Thyroid gland (tissue), 4 donors: ENCODE measurements at regions not wholly inside any gene's neighbourhood (a gene's known extent, or its start where the extent isn't known, plus 50 kb on each side); places are given as distances from the start of the nearest gene placed in this dataset.
"Not testable (repeated sequence)": the region's sequence is repeated elsewhere in the genome, so short reads cannot be mapped to it uniquely, and the experiment has no call there.

Experiments used
- DNase-seq, 2 donors: peaks; one replicate each; pipeline ENCODE4 v3.0.0-alpha.2; 2019
- H3K27ac ChIP-seq, 3 donors: fragments of 200-600 bp; sonication (generic); 1 replicate in 2 of 3; 2 replicates in 1 of 3; pipeline ENCODE4 v1.5.1; 2016 to 2019; ENCODE audit warnings: mild to moderate bottlenecking in 1 of 3, moderate library complexity in 1 of 3
- H3K27me3 ChIP-seq: fragments of 200-600 bp; sonication (generic); one replicate; pipeline ENCODE4 v1.5.1; 2019
- H3K36me3 ChIP-seq, 2 donors: fragments of 200-600 bp; sonication (generic); one replicate each; pipeline ENCODE4 v1.5.1; 2016 to 2019
- H3K4me1 ChIP-seq, 2 donors: fragments of 200-600 bp; sonication (generic); one replicate each; pipeline ENCODE4 v1.5.1; 2017 to 2019
- H3K4me3 ChIP-seq, 3 donors: fragments of 200-600 bp; sonication (generic); replicated peaks in 1 of 3; 1 replicate in 2 of 3; 2 replicates in 1 of 3; pipeline ENCODE4 v1.5.1; 2016; ENCODE audit warnings: mild to moderate bottlenecking in 1 of 3
- H3K9me3 ChIP-seq: fragments of 200-600 bp; sonication (generic); one replicate; pipeline ENCODE4 v1.5.1; 2017
- POLR2A ChIP-seq, 2 donors: fragments of 450-650 bp; IDR thresholded peaks; one replicate each; pipeline ENCODE4 v1.6.1; 2017; ENCODE audit warnings: antibody characterized with exemption in 2 of 2, mild to moderate bottlenecking in 2 of 2, moderate library complexity in 1 of 2
- WGBS, 2 donors: methylation state at CpG; one replicate each; pipeline ENCODE4 v1.1.5; 2017; 5-methylcytosine and 5-hydroxymethylcytosine counted together
- intact Hi-C: fragments of 100-400 bp; cut with DNase I; formaldehyde crosslinking; loops from one replicate; pipeline ENCODE4 v1.15.1; 2023
- TF ChIP-seq, protein P1 (sequence below), 6 experiments: fragments of 200-600 bp in 3 of 6; fragments of 450-650 bp in 3 of 6; sonication (generic) in 3 of 6; IDR thresholded peaks; one replicate each; pipeline ENCODE4 v1.5.1; 2016 to 2019; ENCODE audit warnings: antibody characterized with exemption in 6 of 6, mild to moderate bottlenecking in 2 of 6, inconsistent platforms in 1 of 6, moderate library complexity in 1 of 6

DNA sequence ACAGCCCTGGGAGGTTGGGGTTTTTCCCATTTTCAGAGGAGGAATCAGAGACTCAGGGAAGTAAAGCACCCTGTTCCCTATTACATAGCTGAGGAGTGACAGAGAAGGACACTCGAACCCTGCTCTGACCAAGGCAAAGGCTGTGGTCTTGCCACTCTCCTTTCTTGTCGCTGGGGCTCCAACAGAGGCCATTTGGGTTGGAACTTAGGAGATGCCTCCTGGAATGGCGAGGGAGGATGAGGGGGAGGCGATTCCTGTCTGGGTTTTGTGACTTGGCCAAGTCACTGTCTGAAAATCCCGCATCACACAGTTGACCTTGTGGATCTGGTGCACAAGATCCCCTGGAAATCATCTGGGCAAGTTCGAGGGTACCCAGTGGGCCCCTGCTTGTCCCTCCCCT is 64.0 kb upstream of the HAND1 start:
- no peak for DNase-seq
- Histone ChIP-seq H3K4me1 (no peaks in the 10 kb centered on the region), H3K9me3 (no peaks in the 10 kb centered on the region), H3K27me3 (no peaks in the 10 kb centered on the region), H3K4me3 (no peak overlapping the region), H3K36me3 (no peaks in the 10 kb centered on the region), H3K27ac (no peak overlapping the region)
- WGBS, 2 donors, result 50 to 52% methylated on average over 6 of the region's 6 CpGs
- intact Hi-C loops, result no loop called here
- no peak for TF ChIP-seq POLR2A (IDR thresholded peaks at IDR 0.05)
- TF ChIP-seq, protein P1, sequence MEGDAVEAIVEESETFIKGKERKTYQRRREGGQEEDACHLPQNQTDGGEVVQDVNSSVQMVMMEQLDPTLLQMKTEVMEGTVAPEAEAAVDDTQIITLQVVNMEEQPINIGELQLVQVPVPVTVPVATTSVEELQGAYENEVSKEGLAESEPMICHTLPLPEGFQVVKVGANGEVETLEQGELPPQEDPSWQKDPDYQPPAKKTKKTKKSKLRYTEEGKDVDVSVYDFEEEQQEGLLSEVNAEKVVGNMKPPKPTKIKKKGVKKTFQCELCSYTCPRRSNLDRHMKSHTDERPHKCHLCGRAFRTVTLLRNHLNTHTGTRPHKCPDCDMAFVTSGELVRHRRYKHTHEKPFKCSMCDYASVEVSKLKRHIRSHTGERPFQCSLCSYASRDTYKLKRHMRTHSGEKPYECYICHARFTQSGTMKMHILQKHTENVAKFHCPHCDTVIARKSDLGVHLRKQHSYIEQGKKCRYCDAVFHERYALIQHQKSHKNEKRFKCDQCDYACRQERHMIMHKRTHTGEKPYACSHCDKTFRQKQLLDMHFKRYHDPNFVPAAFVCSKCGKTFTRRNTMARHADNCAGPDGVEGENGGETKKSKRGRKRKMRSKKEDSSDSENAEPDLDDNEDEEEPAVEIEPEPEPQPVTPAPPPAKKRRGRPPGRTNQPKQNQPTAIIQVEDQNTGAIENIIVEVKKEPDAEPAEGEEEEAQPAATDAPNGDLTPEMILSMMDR (IDR thresholded peaks at IDR 0.05), result no peak

DNA sequence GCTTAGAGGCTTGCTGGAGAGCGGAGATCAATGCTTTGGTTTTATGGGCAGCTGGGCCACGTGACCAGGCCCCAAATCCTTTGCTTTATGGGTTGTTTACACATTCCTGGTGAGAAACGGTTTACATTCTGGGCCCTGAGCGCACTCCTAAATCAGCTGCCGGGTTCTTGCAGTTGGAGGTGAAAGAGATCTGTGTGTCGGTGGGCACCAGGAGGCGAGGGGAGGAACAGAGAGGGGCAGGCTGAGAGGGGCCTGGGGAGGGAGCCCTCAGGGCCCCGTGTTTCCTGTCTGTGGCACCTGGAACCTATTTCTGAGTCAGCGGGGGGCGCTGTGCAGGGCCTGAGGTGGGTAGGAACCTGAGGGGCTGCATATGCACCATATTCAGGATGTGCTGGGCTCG is 63.5 kb upstream of the HAND1 start:
- no peaks in the 10 kb centered on the region for H3K9me3 ChIP-seq
- no peaks in the 10 kb centered on the region for H3K36me3 ChIP-seq
- no peak for TF ChIP-seq POLR2A (IDR thresholded peaks at IDR 0.05)
- TF ChIP-seq, protein P1 (IDR thresholded peaks at IDR 0.05), result no peak
- WGBS, 2 donors, result 55 to 72% methylated on average over 9 to 11 of the region's 11 CpGs
- H3K4me1 ChIP-seq, result no peaks in the 10 kb centered on the region
- intact Hi-C loops, result no loop called here
- no peaks in the 10 kb centered on the region for H3K27me3 ChIP-seq
- DNase-seq, result no peak
- no peak overlapping the region for H3K27ac ChIP-seq
- H3K4me3 ChIP-seq, result no peak overlapping the region

DNA sequence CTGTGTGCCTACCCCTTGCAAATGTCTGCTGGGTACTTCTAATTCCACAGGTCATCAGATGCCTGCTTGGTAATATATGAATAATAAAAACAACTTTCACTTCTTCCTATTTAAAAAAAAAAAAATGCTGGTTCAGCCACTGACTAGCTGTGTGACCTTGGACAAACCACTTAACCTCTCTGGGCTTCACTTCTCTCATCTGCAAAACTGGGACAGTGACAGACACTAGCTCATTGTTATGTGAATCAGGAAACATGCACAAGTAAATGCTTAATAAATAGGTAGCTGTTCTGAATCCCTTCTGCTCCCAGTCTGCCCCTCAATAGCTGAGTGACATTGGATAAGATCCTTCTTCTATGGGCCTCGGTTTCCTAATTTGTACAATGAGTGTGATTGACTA is 62.6 kb upstream of the HAND1 start:
- H3K9me3 ChIP-seq, result no peaks in the 10 kb centered on the region
- no peaks in the 10 kb centered on the region for H3K4me1 ChIP-seq
- WGBS, 2 donors, result 82 to 92% methylated on average over 1 of the region's 1 CpG
- H3K27me3 ChIP-seq, result no peaks in the 10 kb centered on the region
- H3K27ac ChIP-seq, result no peak overlapping the region
- DNase-seq, result no peak
- intact Hi-C loops, result no loop called here
- H3K36me3 ChIP-seq, result no peaks in the 10 kb centered on the region
- TF ChIP-seq POLR2A (IDR thresholded peaks at IDR 0.05), result no peak
- TF ChIP-seq, protein P1 (IDR thresholded peaks at IDR 0.05), result no peak
- no peak overlapping the region for H3K4me3 ChIP-seq

DNA sequence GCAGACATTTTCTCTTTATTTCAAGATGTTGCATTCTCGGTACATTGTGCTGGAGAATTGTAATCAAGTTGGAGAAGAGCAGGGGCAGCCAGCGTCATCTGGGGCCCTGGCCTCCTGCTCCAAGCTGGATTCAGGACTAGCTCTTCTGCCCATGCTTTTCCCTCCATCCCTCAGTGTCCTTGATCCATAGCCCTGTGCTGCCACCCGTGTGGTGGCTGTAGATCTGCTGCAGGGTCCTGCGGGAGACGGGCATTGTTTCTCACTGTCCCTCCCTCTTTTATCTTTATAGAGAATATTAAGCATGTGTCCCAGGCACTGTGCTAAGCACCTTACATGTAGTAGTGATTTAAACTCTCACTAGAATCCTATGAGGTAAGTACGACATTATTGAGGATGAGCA is 60.5 kb upstream of the HAND1 start:
- intact Hi-C loops, result no loop called here
- no peaks in the 10 kb centered on the region for H3K36me3 ChIP-seq
- no peaks in the 10 kb centered on the region for H3K27me3 ChIP-seq
- no peaks in the 10 kb centered on the region for H3K9me3 ChIP-seq
- no peak overlapping the region for H3K4me3 ChIP-seq
- 80 to 92% methylated on average over 5 to 6 of the region's 6 CpGs for WGBS, 2 donors
- no peak overlapping the region for H3K27ac ChIP-seq
- no peaks in the 10 kb centered on the region for H3K4me1 ChIP-seq
- DNase-seq, result no peak
- TF ChIP-seq, protein P1 (IDR thresholded peaks at IDR 0.05), result no peak

DNA sequence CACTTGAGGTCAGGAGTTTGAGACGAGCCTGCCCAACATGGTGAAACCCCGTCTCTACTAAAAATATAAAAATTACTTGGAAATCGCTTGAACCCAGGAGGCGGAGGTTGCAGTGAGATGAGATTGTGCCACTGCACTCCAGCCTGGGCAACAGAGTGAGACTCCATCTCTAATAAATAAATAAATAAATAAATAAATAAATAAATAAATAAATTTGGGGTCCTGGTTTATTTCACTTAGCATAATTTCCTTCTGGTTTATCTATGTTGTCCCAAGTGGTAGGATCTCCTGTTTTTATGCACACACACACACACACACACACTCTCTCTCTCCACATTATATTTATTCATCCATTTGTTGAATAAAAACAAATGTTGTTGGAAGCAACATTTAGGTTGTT is 58.4 kb upstream of the HAND1 start:
- H3K36me3 ChIP-seq, intact Hi-C loops, H3K27ac ChIP-seq, H3K4me1 ChIP-seq, DNase-seq, H3K9me3 ChIP-seq, H3K27me3 ChIP-seq, H3K4me3 ChIP-seq: not testable (repeated sequence)
- 95 to 97% methylated on average over 4 of the region's 4 CpGs for WGBS, 2 donors

DNA sequence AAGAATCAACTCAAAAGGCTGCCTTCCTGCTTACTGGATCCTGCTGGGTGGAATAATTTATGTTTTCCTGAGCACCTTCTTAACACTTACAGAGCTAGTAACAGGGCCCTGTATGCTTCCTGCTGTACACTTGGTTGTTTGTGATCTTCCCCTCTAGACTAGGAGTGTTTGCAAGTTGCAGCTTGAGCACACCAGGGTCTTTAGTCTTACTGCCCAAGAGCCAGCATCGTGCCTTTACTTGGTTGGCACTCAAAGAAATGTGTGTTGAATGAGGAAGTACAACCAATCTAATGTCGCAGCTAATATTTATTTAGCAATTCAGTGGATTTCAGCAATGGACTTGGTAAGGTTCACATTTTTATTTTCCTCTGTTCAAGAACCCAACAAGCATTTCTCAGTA is 57.5 kb upstream of the HAND1 start:
- H3K4me1 ChIP-seq, result no peaks in the 10 kb centered on the region
- no peaks in the 10 kb centered on the region for H3K9me3 ChIP-seq
- H3K27me3 ChIP-seq, result no peaks in the 10 kb centered on the region
- H3K4me3 ChIP-seq, result no peak overlapping the region
- no peak for DNase-seq
- no peak overlapping the region for H3K27ac ChIP-seq
- intact Hi-C loops, result no loop called here
- H3K36me3 ChIP-seq, result no peaks in the 10 kb centered on the region
- TF ChIP-seq, protein P1 (IDR thresholded peaks at IDR 0.05), result no peak
- TF ChIP-seq POLR2A (IDR thresholded peaks at IDR 0.05), result no peak
- 80 to 92% methylated on average over 2 of the region's 2 CpGs for WGBS, 2 donors
